ENCODE measurements at regions not wholly inside any gene's neighbourhood (a gene's known extent, or its start where the extent isn't known, plus 50 kb on each side); places are given as distances from the start of the nearest gene placed in this dataset.

GRCh38 chr11:129528296-129528695, 152.6 kb downstream of the BARX2 start:
- TF ChIP-seq CTCF (IDR thresholded peaks at IDR 0.05) (no peak), POLR2A (IDR thresholded peaks at IDR 0.05; ENCODE audit: low read depth) (no peak), POLR2AphosphoS5 (IDR thresholded peaks at IDR 0.05) (no peak)

Data from esophagus muscularis mucosa (tissue), 3 donors.